Thoracic aorta (tissue), 2 donors: ENCODE measurements at regions not wholly inside any gene's neighbourhood (a gene's known extent, or its start where the extent isn't known, plus 50 kb on each side); places are given as distances from the start of the nearest gene placed in this dataset.

Experiments
- ATAC-seq: fragments of 150-250 bp; one replicate; pipeline ENCODE4 v1.8.0; 2017; ENCODE audit warnings: low read depth; ENCODE audit not compliant: insufficient number of reproducible peaks, low FRiP score
- DNase-seq: peaks from one replicate; pipeline ENCODE4 v3.0.0-alpha.2; 2020; ENCODE audit warnings: low spot score
- H3K27ac ChIP-seq, 2 donors: fragments of 200-600 bp; sonication (generic); 1 replicate in 1 of 2; 2 replicates in 1 of 2; pipeline ENCODE4 v1.5.1; 2016; ENCODE audit warnings: mild to moderate bottlenecking in 2 of 2, moderate library complexity in 2 of 2
- H3K27me3 ChIP-seq: fragments of 200-600 bp; sonication (generic); replicated peaks from 2 replicates; pipeline ENCODE4 v1.6.0; 2016; ENCODE audit warnings: mild to moderate bottlenecking; ENCODE audit not compliant: insufficient read depth
- H3K36me3 ChIP-seq: fragments of 200-600 bp; sonication (generic); one replicate; pipeline ENCODE4 v1.5.1; 2016
- H3K4me1 ChIP-seq, 2 donors: fragments of 200-600 bp; sonication (generic); 1 replicate in 1 of 2; 2 replicates in 1 of 2; pipeline versions ENCODE4 v1.5.1 to v1.6.0; 2016; ENCODE audit warnings: low read depth in 2 of 2, mild to moderate bottlenecking in 1 of 2; ENCODE audit not compliant: control insufficient read depth in 1 of 2
- H3K4me3 ChIP-seq: fragments of 200-600 bp; sonication (generic); 2 replicates; pipeline ENCODE4 v1.5.1; 2016; ENCODE audit warnings: mild to moderate bottlenecking
- H3K9me3 ChIP-seq: fragments of 200-600 bp; sonication (generic); 2 replicates; pipeline ENCODE4 v1.5.1; 2016
- CTCF ChIP-seq: fragments of 200-600 bp; sonication (generic); IDR thresholded peaks from one replicate; pipeline ENCODE4 v1.5.1; 2019; ENCODE audit warnings: antibody characterized with exemption

GRCh38 chr13:86653009-86653408, 853.8 kb upstream of the SLITRK6 start:
- no peak overlapping the region for H3K27ac ChIP-seq
- ATAC-seq (no peak), DNase-seq (no peak)
- H3K4me1 ChIP-seq, result no peaks in the 10 kb centered on the region
- no peaks in the 10 kb centered on the region for H3K27me3 ChIP-seq
- no peak for TF ChIP-seq CTCF
- no peaks in the 10 kb centered on the region for H3K9me3 ChIP-seq
- H3K4me3 ChIP-seq, result no peak overlapping the region
- H3K36me3 ChIP-seq, result no peaks in the 10 kb centered on the region

- H3K27ac ChIP-seq, result no peak overlapping the region
- DNase-seq (no peak), ATAC-seq (no peak)
- no peaks in the 10 kb centered on the region for H3K4me1 ChIP-seq
- no peak for TF ChIP-seq CTCF
- no peak overlapping the region for H3K4me3 ChIP-seq
- no peaks in the 10 kb centered on the region for H3K27me3 ChIP-seq
- H3K36me3 ChIP-seq, result no peaks in the 10 kb centered on the region
- no peaks in the 10 kb centered on the region for H3K9me3 ChIP-seq
Observed at GRCh38 chr13:86655561-86655960, 856.3 kb upstream of the SLITRK6 start.

- Histone ChIP-seq H3K27me3 (no peaks in the 10 kb centered on the region), H3K4me1 (no peaks in the 10 kb centered on the region), H3K27ac (no peak overlapping the region), H3K36me3 (no peaks in the 10 kb centered on the region), H3K9me3 (no peaks in the 10 kb centered on the region), H3K4me3 (no peak overlapping the region)
- no peak for TF ChIP-seq CTCF
- ATAC-seq, result no peak
- no peak for DNase-seq
Observed at GRCh38 chr13:86660090-86660489, 860.9 kb upstream of the SLITRK6 start.

GRCh38 chr13:86665842-86666241, 866.6 kb upstream of the SLITRK6 start:
- Histone ChIP-seq H3K36me3 (no peaks in the 10 kb centered on the region), H3K9me3 (no peaks in the 10 kb centered on the region), H3K4me1 (no peaks in the 10 kb centered on the region), H3K27ac (no peak overlapping the region), H3K27me3 (no peaks in the 10 kb centered on the region), H3K4me3 (no peak overlapping the region)
- ATAC-seq (no peak), DNase-seq (no peak)
- no peak for TF ChIP-seq CTCF

GRCh38 chr13:86673931-86674431, 874.8 kb upstream of the SLITRK6 start:
- no peaks in the 10 kb centered on the region for H3K27me3 ChIP-seq
- no peak overlapping the region for H3K4me3 ChIP-seq
- H3K27ac ChIP-seq, result no peak overlapping the region
- DNase-seq (no peak), ATAC-seq (no peak)
- H3K36me3 ChIP-seq, result no peaks in the 10 kb centered on the region
- no peaks in the 10 kb centered on the region for H3K9me3 ChIP-seq
- no peak for TF ChIP-seq CTCF
- H3K4me1 ChIP-seq, result no peaks in the 10 kb centered on the region
